ENCODE measurements at regions not wholly inside any gene's neighbourhood (a gene's known extent, or its start where the extent isn't known, plus 50 kb on each side); places are given as distances from the start of the nearest gene placed in this dataset.
"Not testable (repeated sequence)": the region's sequence is repeated elsewhere in the genome, so short reads cannot be mapped to it uniquely, and the experiment has no call there.

GRCh38 chr21:8987896-8988295 is 1533.5 kb upstream of the TPTE start:
- not testable (repeated sequence) for H3K36me3 Mint-ChIP-seq (ENCODE audit: insufficient read depth); H3K27ac Mint-ChIP-seq; H3K4me1 Mint-ChIP-seq (ENCODE audit: low read depth in 2 of 2); ATAC-seq (replicated peaks); DNase-seq; H3K4me3 Mint-ChIP-seq
- peaks cover 24 to 27% of the 10 kb centered on the region in 2 donors for H3K9me3 Mint-ChIP-seq
- peaks cover 27 to 28% of the 10 kb centered on the region in 2 donors for H3K27me3 Mint-ChIP-seq

GRCh38 chr21:8988696-8989095 is 1532.7 kb upstream of the TPTE start:
- no peak overlapping the region for H3K27ac Mint-ChIP-seq
- peaks cover 35 to 36% of the 10 kb centered on the region in 2 donors for H3K27me3 Mint-ChIP-seq
- peaks cover 30 to 35% of the 10 kb centered on the region in 2 donors for H3K9me3 Mint-ChIP-seq

GRCh38 chr21:8989261-8989711 is 1532.1 kb upstream of the TPTE start:
- H3K4me3 Mint-ChIP-seq = no peak overlapping the region
- no peaks in the 10 kb centered on the region for H3K4me1 Mint-ChIP-seq (ENCODE audit: low read depth in 2 of 2)
- H3K27me3 Mint-ChIP-seq = peaks cover 40 to 42% of the 10 kb centered on the region in 2 donors
- H3K36me3 Mint-ChIP-seq (ENCODE audit: insufficient read depth) = no peaks in the 10 kb centered on the region
- no peak overlapping the region for H3K27ac Mint-ChIP-seq
- no peak for DNase-seq
- ATAC-seq (replicated peaks) = no peak
- H3K9me3 Mint-ChIP-seq = peaks cover 32 to 37% of the 10 kb centered on the region in 2 donors

More at GRCh38 chr21:8988696-8989095, 1532.7 kb upstream of the TPTE start:
- ATAC-seq (replicated peaks) (no peak), DNase-seq (no peak)
- Mint-ChIP-seq H3K36me3 (ENCODE audit: insufficient read depth) (no peaks in the 10 kb centered on the region), H3K4me1 (ENCODE audit: low read depth in 2 of 2) (no peaks in the 10 kb centered on the region), H3K4me3 (no peak overlapping the region)

- DNase-seq (no peak), ATAC-seq (replicated peaks) (no peak)
- Mint-ChIP-seq H3K27me3 (peaks cover 42 to 44% of the 10 kb centered on the region in 2 donors), H3K9me3 (peaks cover 33 to 37% of the 10 kb centered on the region in 2 donors), H3K27ac (no peak overlapping the region), H3K4me3 (no peak overlapping the region), H3K4me1 (ENCODE audit: low read depth in 2 of 2) (no peaks in the 10 kb centered on the region), H3K36me3 (ENCODE audit: insufficient read depth) (no peaks in the 10 kb centered on the region)
Measured at GRCh38 chr21:8989721-8990325, 1531.6 kb upstream of the TPTE start.

- Mint-ChIP-seq H3K4me3 (no peak overlapping the region), H3K27me3 (peaks cover 42 to 44% of the 10 kb centered on the region in 2 donors), H3K4me1 (ENCODE audit: low read depth in 2 of 2) (no peaks in the 10 kb centered on the region), H3K36me3 (ENCODE audit: insufficient read depth) (no peaks in the 10 kb centered on the region), H3K27ac (no peak overlapping the region), H3K9me3 (peaks cover 33 to 37% of the 10 kb centered on the region in 2 donors)
- DNase-seq = no peak
- no peak for ATAC-seq (replicated peaks)
Measured at GRCh38 chr21:8990326-8991087, 1530.9 kb upstream of the TPTE start.

GRCh38 chr21:8991088-8991907 is 1530.1 kb upstream of the TPTE start:
- no peak overlapping the region for H3K4me3 Mint-ChIP-seq
- peaks cover 33 to 37% of the 10 kb centered on the region in 2 donors for H3K9me3 Mint-ChIP-seq
- peaks cover 42 to 44% of the 10 kb centered on the region in 2 donors for H3K27me3 Mint-ChIP-seq
- no peaks in the 10 kb centered on the region for H3K36me3 Mint-ChIP-seq (ENCODE audit: insufficient read depth)
- ATAC-seq (replicated peaks) (no peak), DNase-seq (no peak)
- no peak overlapping the region for H3K27ac Mint-ChIP-seq
- H3K4me1 Mint-ChIP-seq (ENCODE audit: low read depth in 2 of 2) = no peaks in the 10 kb centered on the region

- Mint-ChIP-seq H3K27me3 (peaks cover 42 to 44% of the 10 kb centered on the region in 2 donors), H3K36me3 (ENCODE audit: insufficient read depth) (no peaks in the 10 kb centered on the region), H3K27ac (no peak overlapping the region), H3K9me3 (peaks cover 33 to 37% of the 10 kb centered on the region in 2 donors), H3K4me1 (ENCODE audit: low read depth in 2 of 2) (no peaks in the 10 kb centered on the region), H3K4me3 (no peak overlapping the region)
- no peak for DNase-seq
- ATAC-seq (replicated peaks) = no peak
Measured at GRCh38 chr21:8991968-8992621, 1529.3 kb upstream of the TPTE start.

GRCh38 chr21:8992731-8993174 is 1528.6 kb upstream of the TPTE start:
- H3K27me3 Mint-ChIP-seq = peaks cover 42 to 44% of the 10 kb centered on the region in 2 donors
- H3K36me3 Mint-ChIP-seq (ENCODE audit: insufficient read depth) = no peaks in the 10 kb centered on the region
- no peak for DNase-seq
- no peak overlapping the region for H3K4me3 Mint-ChIP-seq
- no peak for ATAC-seq (replicated peaks)
- no peaks in the 10 kb centered on the region for H3K4me1 Mint-ChIP-seq (ENCODE audit: low read depth in 2 of 2)
- H3K9me3 Mint-ChIP-seq = peaks cover 33 to 37% of the 10 kb centered on the region in 2 donors
- no peak overlapping the region for H3K27ac Mint-ChIP-seq

GRCh38 chr21:8993284-8993942 is 1528.0 kb upstream of the TPTE start:
- DNase-seq (no peak), ATAC-seq (replicated peaks) (no peak)
- peaks cover 42 to 44% of the 10 kb centered on the region in 2 donors for H3K27me3 Mint-ChIP-seq
- H3K9me3 Mint-ChIP-seq = peaks cover 33 to 37% of the 10 kb centered on the region in 2 donors
- H3K27ac Mint-ChIP-seq = no peak overlapping the region
- no peak overlapping the region for H3K4me3 Mint-ChIP-seq
- H3K36me3 Mint-ChIP-seq (ENCODE audit: insufficient read depth) = no peaks in the 10 kb centered on the region
- H3K4me1 Mint-ChIP-seq (ENCODE audit: low read depth in 2 of 2) = no peaks in the 10 kb centered on the region

GRCh38 chr21:8993943-8994639 is 1527.3 kb upstream of the TPTE start:
- Mint-ChIP-seq H3K4me1 (ENCODE audit: low read depth in 2 of 2) (no peaks in the 10 kb centered on the region), H3K27ac (no peak overlapping the region), H3K9me3 (peaks cover 33 to 37% of the 10 kb centered on the region in 2 donors), H3K27me3 (peaks cover 42 to 44% of the 10 kb centered on the region in 2 donors), H3K36me3 (ENCODE audit: insufficient read depth) (no peaks in the 10 kb centered on the region), H3K4me3 (no peak overlapping the region)
- ATAC-seq (replicated peaks) = no peak
- DNase-seq = no peak

GRCh38 chr21:8994640-8995511 is 1526.5 kb upstream of the TPTE start:
- no peaks in the 10 kb centered on the region for H3K4me1 Mint-ChIP-seq (ENCODE audit: low read depth in 2 of 2)
- H3K4me3 Mint-ChIP-seq = no peak overlapping the region
- ATAC-seq (replicated peaks) (no peak), DNase-seq (no peak)
- peaks cover 33 to 37% of the 10 kb centered on the region in 2 donors for H3K9me3 Mint-ChIP-seq
- no peaks in the 10 kb centered on the region for H3K36me3 Mint-ChIP-seq (ENCODE audit: insufficient read depth)
- H3K27me3 Mint-ChIP-seq = peaks cover 42 to 44% of the 10 kb centered on the region in 2 donors
- no peak overlapping the region for H3K27ac Mint-ChIP-seq

Data from effector memory CD8-positive, alpha-beta T cell (primary cell).